GM18951 (cell line): ENCODE measurements at regions not wholly inside any gene's neighbourhood (a gene's known extent, or its start where the extent isn't known, plus 50 kb on each side); places are given as distances from the start of the nearest gene placed in this dataset.

Experiments
- POLR2A ChIP-seq: IDR thresholded peaks from 4 replicates; pipeline ENCODE4 v1.6.1; 2011; ENCODE audit warnings: mild to moderate bottlenecking; ENCODE audit not compliant: insufficient read length, insufficient read depth; ENCODE audit errors: extremely low read depth
- in situ Hi-C: fragments of 300-500 bp; cut with MboI; formaldehyde crosslinking; loops from one replicate; pipeline ENCODE4 v1.12.0; 2022; ENCODE audit warnings: low sequenced_read_pairs, mixed read lengths, inconsistent platforms; ENCODE audit not compliant: unreplicated experiment

GRCh38 chr5:124279146-124279876, 467.1 kb downstream of the ZNF608 start:
- TF ChIP-seq POLR2A, result no peak
- in situ Hi-C loops, result no loop called here

GRCh38 chr5:124278636-124279035, 467.8 kb downstream of the ZNF608 start:
- no peak for TF ChIP-seq POLR2A
- in situ Hi-C loops, result no loop called here

DNA sequence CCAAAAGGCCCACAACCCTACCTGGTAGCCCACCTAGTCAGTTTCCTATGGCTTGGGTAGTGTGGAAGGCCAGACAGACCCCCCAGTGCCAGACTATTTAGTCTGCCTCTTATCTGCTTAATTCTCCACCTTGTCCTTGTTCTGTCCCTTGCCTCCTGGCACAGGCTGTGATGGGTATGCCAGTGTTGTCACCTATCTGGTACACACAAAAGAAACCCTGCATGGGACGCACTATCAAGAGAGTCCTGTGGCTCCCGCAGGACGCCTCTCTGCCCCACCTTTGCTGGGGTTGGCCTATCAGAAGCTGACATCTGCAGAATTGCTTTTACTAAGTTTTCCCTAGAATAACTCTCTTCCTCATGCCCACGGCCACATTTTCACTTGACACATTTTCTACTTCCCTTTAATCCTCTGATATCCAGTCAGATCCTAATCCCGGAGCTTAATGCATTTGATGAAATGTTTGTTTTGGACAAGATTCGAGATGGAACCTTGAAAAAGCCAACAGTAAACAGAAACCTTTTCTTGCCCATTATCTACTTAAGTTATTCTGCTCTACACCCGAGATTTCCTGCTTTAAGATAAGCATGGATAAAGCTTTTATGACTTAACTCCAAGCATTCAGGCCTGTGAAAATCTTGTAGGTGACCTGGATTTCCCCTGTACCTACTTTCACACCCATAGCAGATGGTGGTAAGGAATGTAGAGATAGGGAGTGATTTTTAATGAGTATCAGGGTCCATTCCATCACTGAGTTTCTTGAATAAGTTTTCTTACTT, 468.5 kb downstream of the ZNF608 start:
- in situ Hi-C loops, result no loop called here
- TF ChIP-seq POLR2A, result no peak

GRCh38 chr5:124276166-124276565, 470.3 kb downstream of the ZNF608 start:
- in situ Hi-C loops, result no loop called here

DNA sequence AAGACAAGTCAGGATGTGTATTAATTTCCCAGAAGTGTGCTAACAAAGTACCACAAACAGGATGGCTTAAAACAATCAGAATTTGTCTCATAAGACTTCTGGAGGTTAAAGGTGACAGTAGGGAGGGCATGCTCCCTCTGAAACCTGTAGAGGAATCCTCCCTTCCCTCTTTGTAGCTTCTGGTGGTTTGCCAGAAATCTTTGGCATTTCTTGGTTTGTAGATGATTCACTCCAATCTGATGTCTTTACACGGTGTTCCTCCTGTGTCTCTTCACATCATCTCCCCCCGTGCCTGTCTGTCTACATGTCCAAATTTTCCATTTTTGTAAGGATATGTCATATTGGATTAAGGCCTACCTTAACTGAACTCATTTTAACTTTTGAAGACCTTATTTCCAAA, 471.5 kb downstream of the ZNF608 start:
- TF ChIP-seq POLR2A, result no peak
- in situ Hi-C loops, result no loop called here

More at GRCh38 chr5:124276166-124276565, 470.3 kb downstream of the ZNF608 start:
- no peak for TF ChIP-seq POLR2A

- in situ Hi-C loops, result no loop called here
Observed at GRCh38 chr5:124264499-124264898, 481.9 kb downstream of the ZNF608 start.

GRCh38 chr5:124263680-124264491, 482.6 kb downstream of the ZNF608 start:
- no peak for TF ChIP-seq POLR2A
- in situ Hi-C loops, result no loop called here

More at GRCh38 chr5:124264499-124264898, 481.9 kb downstream of the ZNF608 start:
- no peak for TF ChIP-seq POLR2A

- TF ChIP-seq POLR2A, result no peak
- in situ Hi-C loops, result no loop called here
Observed at GRCh38 chr5:124262991-124263571, 483.4 kb downstream of the ZNF608 start.

- in situ Hi-C loops, result no loop called here
- no peak for TF ChIP-seq POLR2A
Observed at GRCh38 chr5:124262470-124262869, 484.0 kb downstream of the ZNF608 start.

DNA sequence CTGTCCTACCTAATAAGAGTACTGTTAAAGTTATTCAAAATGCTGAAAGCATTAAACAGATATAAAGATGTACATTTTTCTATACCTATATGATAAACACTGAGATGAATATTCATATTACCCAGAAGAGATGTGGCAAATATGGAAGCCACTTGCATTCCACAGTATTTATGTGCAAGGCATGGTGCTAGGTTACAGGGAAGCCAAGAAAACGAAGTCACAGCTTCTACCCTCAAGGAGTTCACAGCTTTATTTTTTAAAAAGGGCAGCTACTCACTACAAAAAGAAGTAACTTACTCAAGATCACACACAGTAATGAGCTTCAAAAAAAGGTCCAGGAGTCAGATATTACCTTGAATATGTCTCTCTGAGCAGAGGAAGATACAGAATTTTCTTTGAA, 484.6 kb downstream of the ZNF608 start:
- in situ Hi-C loops, result no loop called here
- TF ChIP-seq POLR2A, result no peak

DNA sequence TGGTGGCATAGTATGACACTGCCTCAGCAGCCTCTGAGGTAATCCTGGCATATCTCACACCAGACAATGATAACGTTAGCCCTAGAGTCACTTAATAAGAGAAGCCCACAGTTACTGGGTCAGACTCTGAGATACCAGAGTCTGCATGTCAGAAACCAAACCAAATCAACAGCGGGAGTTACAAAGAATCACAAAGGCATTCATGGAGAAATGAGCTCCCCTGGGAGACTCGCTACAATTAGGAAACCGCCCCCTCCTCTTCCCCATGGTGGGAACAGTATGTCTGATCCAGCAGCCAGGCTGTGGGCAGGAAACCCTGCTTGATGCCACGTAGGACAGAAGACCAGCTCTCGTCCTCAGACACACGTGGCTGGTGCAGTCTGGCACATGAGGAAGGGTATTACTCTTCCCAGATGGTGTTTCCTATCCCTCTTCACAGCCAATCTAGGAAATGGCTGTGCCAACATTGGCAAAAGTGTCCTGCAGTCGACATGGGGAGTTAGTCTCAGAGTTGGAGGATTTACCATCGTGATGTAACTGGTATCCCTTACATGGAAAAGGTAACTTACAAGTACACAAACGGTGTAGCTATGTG, 485.4 kb downstream of the ZNF608 start:
- in situ Hi-C loops, result no loop called here
- no peak for TF ChIP-seq POLR2A

- in situ Hi-C loops, result no loop called here
- no peak for TF ChIP-seq POLR2A
Observed at GRCh38 chr5:124259017-124259416, 487.4 kb downstream of the ZNF608 start.
